ENCODE measurements at regions not wholly inside any gene's neighbourhood (a gene's known extent, or its start where the extent isn't known, plus 50 kb on each side); places are given as distances from the start of the nearest gene placed in this dataset.

DNA sequence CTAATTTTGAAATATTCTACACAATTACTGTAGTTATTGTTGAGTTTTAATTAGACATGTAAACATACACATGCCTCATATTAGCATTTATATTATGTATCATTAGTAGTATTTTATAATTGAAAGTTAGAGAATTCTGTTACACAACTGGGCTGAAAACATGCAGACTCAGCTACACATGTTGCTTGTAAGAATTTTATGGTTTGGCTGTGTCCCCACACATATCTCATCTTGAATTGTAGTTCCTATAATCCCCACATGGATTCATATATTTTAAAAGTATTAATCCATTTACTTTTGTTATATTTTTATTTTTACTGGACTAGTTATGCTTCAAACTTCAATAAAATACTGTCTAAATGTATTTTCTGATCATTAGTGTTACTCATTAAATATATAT lies 2075.3 kb upstream of the C9orf72 start:
- RAD21 ChIA-PET (ENCODE audit: unreplicated experiment) = no interaction called here
- no peaks in the 10 kb centered on the region for H3K9me3 ChIP-seq (replicated peaks; ENCODE audit: control insufficient read depth, insufficient read depth, low read length)
- intact Hi-C loops (cut with micrococcal nuclease; ENCODE audit: unreplicated experiment) (no loop called here), in situ Hi-C loops (cut with MboI) (no loop called here)
- H3K4me2 ChIP-seq (ENCODE audit: control insufficient read depth, insufficient read depth) = no peak overlapping the region
- no peaks in the 10 kb centered on the region for H4K20me1 ChIP-seq (ENCODE audit: control insufficient read depth, insufficient read depth)
- no peaks in the 10 kb centered on the region for H3K4me1 ChIP-seq (ENCODE audit: control insufficient read depth, insufficient read depth, low read length)
- no peak overlapping the region for H3K4me3 ChIP-seq
- no peak for TF ChIP-seq CREB1 (IDR thresholded peaks at IDR 0.05; ENCODE audit: low read depth)
- TF ChIP-seq, protein P1, sequence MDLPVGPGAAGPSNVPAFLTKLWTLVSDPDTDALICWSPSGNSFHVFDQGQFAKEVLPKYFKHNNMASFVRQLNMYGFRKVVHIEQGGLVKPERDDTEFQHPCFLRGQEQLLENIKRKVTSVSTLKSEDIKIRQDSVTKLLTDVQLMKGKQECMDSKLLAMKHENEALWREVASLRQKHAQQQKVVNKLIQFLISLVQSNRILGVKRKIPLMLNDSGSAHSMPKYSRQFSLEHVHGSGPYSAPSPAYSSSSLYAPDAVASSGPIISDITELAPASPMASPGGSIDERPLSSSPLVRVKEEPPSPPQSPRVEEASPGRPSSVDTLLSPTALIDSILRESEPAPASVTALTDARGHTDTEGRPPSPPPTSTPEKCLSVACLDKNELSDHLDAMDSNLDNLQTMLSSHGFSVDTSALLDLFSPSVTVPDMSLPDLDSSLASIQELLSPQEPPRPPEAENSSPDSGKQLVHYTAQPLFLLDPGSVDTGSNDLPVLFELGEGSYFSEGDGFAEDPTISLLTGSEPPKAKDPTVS (IDR thresholded peaks at IDR 0.05; ENCODE audit: low read depth, low read length) = no peak
- TF ChIP-seq SP1 (IDR thresholded peaks at IDR 0.05; ENCODE audit: low read depth, low read length) = no peak
- TF ChIP-seq GATAD2B (conservative IDR thresholded peaks at IDR 0.05; ENCODE audit: low read depth) = no peak
- TF ChIP-seq BCL11A (IDR thresholded peaks at IDR 0.05; ENCODE audit: low read depth, low read length) = no peak
- no peak for TF ChIP-seq KLF5 (IDR thresholded peaks at IDR 0.05; ENCODE audit: partially characterized antibody)
- TF ChIP-seq ZBED1 (IDR thresholded peaks at IDR 0.05; ENCODE audit: borderline replicate concordance) = no peak
- no peak for TF ChIP-seq BACH1 (IDR thresholded peaks at IDR 0.05; ENCODE audit: borderline replicate concordance)
- TF ChIP-seq, protein P2, sequence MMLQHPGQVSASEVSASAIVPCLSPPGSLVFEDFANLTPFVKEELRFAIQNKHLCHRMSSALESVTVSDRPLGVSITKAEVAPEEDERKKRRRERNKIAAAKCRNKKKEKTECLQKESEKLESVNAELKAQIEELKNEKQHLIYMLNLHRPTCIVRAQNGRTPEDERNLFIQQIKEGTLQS (IDR thresholded peaks at IDR 0.05; ENCODE audit: borderline replicate concordance, extremely low read depth, low read depth, low read length) = no peak
- TF ChIP-seq NFYB (IDR thresholded peaks at IDR 0.05; ENCODE audit: insufficient read depth, low read depth, low read length) = no peak
- TF ChIP-seq, protein P3, sequence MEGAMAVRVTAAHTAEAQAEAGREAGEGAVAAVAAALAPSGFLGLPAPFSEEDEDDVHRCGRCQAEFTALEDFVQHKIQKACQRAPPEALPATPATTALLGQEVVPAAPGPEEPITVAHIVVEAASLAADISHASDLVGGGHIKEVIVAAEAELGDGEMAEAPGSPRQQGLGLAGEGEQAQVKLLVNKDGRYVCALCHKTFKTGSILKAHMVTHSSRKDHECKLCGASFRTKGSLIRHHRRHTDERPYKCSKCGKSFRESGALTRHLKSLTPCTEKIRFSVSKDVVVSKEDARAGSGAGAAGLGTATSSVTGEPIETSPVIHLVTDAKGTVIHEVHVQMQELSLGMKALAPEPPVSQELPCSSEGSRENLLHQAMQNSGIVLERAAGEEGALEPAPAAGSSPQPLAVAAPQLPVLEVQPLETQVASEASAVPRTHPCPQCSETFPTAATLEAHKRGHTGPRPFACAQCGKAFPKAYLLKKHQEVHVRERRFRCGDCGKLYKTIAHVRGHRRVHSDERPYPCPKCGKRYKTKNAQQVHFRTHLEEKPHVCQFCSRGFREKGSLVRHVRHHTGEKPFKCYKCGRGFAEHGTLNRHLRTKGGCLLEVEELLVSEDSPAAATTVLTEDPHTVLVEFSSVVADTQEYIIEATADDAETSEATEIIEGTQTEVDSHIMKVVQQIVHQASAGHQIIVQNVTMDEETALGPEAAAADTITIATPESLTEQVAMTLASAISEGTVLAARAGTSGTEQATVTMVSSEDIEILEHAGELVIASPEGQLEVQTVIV (IDR thresholded peaks at IDR 0.05; ENCODE audit: borderline replicate concordance, partially characterized antibody) = no peak
- no peak for TF ChIP-seq MEF2B (IDR thresholded peaks at IDR 0.05; ENCODE audit: partially characterized antibody, poor library complexity, severe bottlenecking)
- TF ChIP-seq, protein P4, sequence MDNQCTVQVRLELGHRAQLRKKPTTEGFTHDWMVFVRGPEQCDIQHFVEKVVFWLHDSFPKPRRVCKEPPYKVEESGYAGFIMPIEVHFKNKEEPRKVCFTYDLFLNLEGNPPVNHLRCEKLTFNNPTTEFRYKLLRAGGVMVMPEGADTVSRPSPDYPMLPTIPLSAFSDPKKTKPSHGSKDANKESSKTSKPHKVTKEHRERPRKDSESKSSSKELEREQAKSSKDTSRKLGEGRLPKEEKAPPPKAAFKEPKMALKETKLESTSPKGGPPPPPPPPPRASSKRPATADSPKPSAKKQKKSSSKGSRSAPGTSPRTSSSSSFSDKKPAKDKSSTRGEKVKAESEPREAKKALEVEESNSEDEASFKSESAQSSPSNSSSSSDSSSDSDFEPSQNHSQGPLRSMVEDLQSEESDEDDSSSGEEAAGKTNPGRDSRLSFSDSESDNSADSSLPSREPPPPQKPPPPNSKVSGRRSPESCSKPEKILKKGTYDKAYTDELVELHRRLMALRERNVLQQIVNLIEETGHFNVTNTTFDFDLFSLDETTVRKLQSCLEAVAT (IDR thresholded peaks at IDR 0.05) = no peak
- TF ChIP-seq CEBPB (IDR thresholded peaks at IDR 0.05; ENCODE audit: borderline replicate concordance in 1 of 2, low read depth in 2 of 2, low read length in 2 of 2) = no peak
- no peak for TF ChIP-seq WRNIP1 (IDR thresholded peaks at IDR 0.05; ENCODE audit: borderline replicate concordance, low read depth, low read length)
- TF ChIP-seq, protein P5, sequence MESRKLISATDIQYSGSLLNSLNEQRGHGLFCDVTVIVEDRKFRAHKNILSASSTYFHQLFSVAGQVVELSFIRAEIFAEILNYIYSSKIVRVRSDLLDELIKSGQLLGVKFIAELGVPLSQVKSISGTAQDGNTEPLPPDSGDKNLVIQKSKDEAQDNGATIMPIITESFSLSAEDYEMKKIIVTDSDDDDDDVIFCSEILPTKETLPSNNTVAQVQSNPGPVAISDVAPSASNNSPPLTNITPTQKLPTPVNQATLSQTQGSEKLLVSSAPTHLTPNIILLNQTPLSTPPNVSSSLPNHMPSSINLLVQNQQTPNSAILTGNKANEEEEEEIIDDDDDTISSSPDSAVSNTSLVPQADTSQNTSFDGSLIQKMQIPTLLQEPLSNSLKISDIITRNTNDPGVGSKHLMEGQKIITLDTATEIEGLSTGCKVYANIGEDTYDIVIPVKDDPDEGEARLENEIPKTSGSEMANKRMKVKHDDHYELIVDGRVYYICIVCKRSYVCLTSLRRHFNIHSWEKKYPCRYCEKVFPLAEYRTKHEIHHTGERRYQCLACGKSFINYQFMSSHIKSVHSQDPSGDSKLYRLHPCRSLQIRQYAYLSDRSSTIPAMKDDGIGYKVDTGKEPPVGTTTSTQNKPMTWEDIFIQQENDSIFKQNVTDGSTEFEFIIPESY (IDR thresholded peaks at IDR 0.05) = no peak
- POLR2A ChIA-PET = no interaction called here
- no TSS peak for BruUV-seq (replicated peaks)
- FAIRE-seq = no peak
- H3K27me3 ChIP-seq (replicated peaks in 1 of 2; ENCODE audit: control insufficient read depth in 2 of 2, insufficient read depth in 2 of 2, low read length in 1 of 2) = no peaks in the 10 kb centered on the region
- CTCF ChIA-PET = no interaction called here
- no peak for DNase-seq (ENCODE audit: low read depth, low spot score)
- no peak overlapping the region for H3K27ac ChIP-seq (ENCODE audit: control insufficient read depth, insufficient read depth)
- H3K79me2 ChIP-seq (ENCODE audit: control insufficient read depth, insufficient read depth, low read length) = no peaks in the 10 kb centered on the region
- no peak overlapping the region for H2AFZ ChIP-seq (ENCODE audit: control insufficient read depth, low read depth, low read length)
- ATAC-seq = no peak
- no peaks in the 10 kb centered on the region for H3K36me3 ChIP-seq (ENCODE audit: control insufficient read depth in 2 of 2, insufficient read depth in 2 of 2, low read length in 1 of 2)
- SMC1A ChIA-PET (ENCODE audit: uncharacterized antibody, unreplicated experiment) = no interaction called here
- no peak overlapping the region for H3K9ac ChIP-seq (ENCODE audit: control insufficient read depth, insufficient read depth, low read length)
